ENCODE measurements at regions not wholly inside any gene's neighbourhood (a gene's known extent, or its start where the extent isn't known, plus 50 kb on each side); places are given as distances from the start of the nearest gene placed in this dataset.

DNA sequence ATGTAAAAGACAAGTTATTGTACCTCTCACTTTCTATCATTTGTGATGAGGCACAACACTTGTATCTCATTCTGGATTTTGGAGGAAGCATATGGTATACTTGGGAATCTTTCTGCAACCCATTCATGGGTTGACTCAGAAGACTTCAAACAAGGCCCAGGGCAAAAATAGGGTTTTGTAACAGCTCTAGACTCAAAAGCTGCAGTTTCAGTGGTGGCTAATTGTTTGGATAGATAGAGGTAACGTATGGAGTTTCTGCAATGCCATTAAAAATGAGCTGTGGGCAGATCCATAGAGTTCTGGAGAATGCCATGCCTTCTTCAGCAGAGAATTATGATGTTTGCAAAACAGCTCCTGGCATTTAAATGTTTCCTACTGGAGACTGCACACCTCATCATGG lies 279.6 kb upstream of the VLDLR start:
- DNase-seq = no peak
- in situ Hi-C loops (cut with MboI; ENCODE audit: low pct_unique_long_range_greater_than_20kb, low sequenced_read_pairs) = no loop called here

DNA sequence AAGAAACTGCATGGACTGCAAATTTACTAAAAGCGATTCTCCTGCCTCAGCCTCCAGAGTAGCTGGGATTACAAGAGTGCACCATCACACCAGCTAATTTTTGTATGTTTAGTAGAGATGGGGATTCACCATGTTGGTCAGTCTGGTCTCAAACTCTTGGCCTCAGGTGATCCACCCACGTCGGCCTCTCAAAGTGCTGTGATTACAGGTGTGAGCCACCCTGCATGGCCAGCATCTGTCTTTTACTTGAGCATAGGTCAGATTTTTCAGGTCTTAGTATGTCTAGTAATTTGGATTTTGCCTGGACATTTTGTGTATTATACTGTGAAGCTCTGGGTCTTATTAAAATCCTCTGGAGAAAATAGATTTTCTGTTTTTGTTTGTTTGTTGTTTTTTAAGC lies 277.8 kb upstream of the VLDLR start:
- no peak for DNase-seq
- in situ Hi-C loops (cut with MboI; ENCODE audit: low pct_unique_long_range_greater_than_20kb, low sequenced_read_pairs) = no loop called here

DNA sequence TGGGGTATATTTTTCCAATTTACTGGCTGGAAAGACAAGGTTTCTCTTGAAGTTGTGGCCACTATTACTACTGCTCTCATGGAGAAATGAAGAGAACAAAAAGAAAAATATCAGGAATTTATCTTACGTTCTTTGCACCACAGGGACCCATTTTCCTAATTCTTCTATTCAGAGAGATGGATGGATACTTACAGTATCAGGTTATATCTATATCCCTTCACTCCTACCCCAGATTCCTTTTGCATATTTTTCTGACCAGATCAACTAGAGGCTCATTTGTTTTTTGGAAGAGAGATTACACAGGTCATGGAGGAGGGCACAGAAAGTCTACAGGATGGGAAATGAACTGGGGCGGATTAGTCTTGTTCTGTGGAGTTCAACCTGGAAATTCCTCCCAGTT lies 277.2 kb upstream of the VLDLR start:
- in situ Hi-C loops (cut with MboI; ENCODE audit: low pct_unique_long_range_greater_than_20kb, low sequenced_read_pairs) = no loop called here
- DNase-seq = no peak

DNA sequence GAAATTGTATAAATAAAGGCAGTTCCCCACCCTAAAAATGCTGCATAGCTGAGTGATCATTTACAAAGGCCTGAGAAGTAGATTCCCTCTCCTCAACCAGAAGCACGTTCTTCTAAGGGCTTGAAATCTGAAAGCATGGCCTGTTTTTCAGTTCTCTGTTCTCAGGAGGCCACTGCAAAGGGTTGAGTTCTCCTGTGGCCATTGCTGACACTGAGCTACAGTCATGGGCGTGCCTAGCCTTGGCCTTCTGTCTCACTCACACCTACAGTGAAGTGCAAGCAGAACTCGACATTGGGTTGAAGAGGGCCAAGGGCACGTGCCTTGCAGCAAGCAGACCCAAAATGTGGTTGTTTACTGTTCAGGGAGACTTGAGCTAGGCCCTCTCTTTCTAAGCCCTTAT lies 276.6 kb upstream of the VLDLR start:
- in situ Hi-C loops (cut with MboI; ENCODE audit: low pct_unique_long_range_greater_than_20kb, low sequenced_read_pairs) = no loop called here

DNA sequence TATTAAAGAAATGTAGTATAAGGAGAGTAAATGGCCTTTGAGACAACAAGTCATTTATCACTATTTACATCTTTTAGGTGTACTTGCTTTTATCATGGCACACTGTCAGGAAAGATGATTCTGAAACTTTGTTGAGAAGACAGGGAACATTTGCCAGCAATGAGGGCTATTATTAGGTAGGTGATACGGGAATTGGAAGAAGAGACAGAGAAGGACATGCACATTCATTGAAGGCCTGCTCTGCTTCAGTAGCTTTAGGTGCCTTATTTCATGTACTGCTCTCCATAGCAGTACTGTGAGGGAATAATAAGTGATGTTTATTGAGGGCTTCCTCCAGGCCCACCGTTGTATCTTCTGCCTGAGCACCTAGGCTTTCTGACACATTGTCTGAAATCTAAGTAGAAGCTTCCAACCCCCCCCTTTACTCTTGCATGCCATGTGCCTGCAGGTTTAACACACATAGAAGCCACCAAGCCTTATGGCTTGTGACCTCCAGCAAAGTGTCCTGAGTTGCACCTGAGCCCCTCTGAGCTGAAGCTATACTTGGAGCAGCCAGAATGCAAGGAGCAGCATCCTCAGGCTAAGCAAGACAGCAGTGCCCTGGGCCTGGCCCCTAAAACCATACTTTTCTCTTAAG lies 275.2 kb upstream of the VLDLR start:
- DNase-seq = no peak
- in situ Hi-C loops (cut with MboI; ENCODE audit: low pct_unique_long_range_greater_than_20kb, low sequenced_read_pairs) = no loop called here

More for the DNA sequence above, 276.6 kb upstream of the VLDLR start:
- DNase-seq = no peak

DNA sequence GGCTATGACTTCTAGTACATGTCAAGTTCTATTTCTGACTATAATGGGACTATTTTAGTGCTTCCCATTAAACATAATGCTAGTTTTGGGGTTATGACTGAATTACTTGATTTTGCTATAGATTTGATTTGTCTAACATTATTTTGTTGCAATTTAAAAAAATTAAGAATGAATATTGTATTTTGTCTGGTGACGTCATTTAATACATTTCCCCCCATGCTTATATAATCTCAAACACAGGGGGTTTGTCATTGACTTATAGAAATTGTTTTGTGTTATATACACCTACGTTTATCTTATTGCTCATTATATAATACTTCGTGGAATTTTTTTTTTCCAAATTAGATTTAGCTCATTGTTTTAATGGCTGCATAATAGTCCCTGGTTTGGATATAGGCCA lies 270.3 kb upstream of the VLDLR start:
- no peak for DNase-seq
- in situ Hi-C loops (cut with MboI; ENCODE audit: low pct_unique_long_range_greater_than_20kb, low sequenced_read_pairs) = no loop called here

DNA sequence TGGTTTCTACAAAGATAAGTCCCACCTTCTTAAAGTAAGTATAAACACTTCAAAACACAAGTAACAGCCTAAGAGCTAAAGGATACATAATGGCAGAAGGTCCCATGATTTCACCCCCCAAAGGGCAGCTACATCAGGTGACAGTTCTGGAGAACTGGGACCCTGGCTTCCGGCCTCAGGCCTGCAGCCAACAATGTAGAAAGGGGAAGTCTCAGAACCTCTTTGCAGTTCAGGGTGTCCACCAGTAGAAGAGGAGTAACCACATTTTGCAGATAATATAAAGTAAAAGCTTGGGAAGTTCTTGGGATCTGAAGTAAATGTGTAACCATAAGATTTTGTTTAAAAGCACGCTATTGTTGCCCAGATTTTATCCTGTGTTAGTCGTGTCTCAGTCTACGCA lies 267.4 kb upstream of the VLDLR start:
- in situ Hi-C loops (cut with MboI; ENCODE audit: low pct_unique_long_range_greater_than_20kb, low sequenced_read_pairs) = no loop called here
- DNase-seq = peak; percentile 41

DNA sequence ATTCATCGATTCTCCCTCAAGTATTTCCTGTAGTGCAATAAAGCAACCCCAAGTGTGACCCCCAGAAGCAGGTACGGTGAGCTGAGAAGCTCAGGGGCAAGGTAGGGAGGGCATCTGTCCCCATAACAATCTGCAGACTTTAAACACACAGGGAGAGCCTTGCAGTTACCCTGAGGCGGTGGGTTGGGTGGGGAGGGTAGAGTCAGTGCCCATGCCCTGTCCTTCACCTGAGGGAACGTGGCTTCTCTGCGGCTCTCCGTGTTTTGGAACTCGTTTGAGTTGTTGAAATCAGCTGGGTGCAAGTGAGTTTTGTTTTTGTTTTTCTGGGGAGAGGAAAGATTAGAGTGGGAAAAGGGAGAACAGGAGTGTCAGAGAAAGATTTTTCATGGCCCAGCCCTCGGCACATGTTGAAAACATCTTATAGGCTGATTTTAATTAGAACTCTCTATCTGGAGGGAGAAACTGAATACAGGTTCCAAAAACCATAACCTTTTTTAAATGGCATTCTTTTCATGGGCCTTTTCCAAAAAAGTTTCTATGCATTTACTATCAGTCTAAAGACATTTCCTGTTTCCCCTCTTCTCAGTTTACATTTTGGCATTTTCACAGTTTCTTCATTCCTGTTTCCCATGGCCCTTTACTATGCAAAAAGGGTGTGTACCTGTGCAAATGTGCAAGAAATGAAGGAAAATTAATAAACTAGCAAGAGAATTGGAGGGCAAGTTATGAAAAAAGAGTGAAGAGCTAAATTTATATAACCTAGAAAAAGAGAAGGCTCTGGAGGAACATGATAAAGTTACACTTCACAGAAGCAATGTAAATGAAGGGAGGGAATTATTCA lies 266.5 kb upstream of the VLDLR start:
- no peak for DNase-seq
- in situ Hi-C loops (cut with MboI; ENCODE audit: low pct_unique_long_range_greater_than_20kb, low sequenced_read_pairs) = no loop called here

DNA sequence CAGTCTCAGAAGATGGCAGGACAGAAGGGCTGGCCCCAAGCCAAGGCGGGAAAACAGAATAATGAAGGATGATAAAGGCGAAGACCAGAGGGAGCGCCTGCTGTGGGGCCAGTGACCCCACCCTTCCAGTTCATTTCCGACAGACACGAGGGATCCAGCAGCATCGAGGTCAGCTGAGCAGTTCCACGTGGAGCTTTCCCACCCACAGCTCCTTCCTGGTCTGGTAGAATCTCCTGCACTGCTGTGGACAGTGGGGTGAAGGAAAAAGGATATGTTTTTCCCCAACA lies 265.9 kb upstream of the VLDLR start:
- in situ Hi-C loops (cut with MboI; ENCODE audit: low pct_unique_long_range_greater_than_20kb, low sequenced_read_pairs) = no loop called here

DNA sequence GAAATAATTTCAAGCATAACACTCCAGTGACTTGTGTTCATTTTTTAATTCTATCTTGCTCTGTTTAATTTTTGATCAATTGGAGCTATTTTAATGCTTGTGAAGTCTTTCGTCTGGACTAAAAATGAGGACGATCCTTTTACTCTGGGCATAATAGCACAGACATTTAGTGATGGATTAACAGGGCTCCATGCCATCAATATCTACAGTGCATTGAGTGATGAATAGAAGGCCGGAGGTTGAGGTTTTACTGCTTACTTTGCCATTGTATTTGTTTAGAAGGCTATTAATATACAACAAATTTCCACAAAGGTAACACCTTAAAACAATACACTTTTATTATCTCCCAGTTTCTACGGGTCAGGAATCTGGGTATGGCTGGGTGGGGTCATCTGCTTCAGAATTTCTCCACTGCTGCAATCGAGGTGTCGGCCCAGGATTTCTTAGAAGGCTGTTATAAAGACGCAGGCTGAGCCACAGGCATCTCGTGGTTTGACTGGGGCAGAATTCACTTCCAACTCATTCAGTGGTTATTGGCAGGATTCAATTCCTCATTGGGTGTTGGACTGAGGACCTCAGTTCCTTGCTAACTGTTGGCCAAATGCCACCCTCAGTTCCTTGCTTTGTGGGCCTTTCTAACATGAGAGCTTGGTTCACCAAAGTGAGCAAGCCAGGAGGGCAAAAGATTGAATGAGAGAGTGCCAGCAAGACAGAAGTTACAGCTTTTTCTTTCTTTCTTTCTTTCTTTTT lies 265.4 kb upstream of the VLDLR start:
- DNase-seq = no peak
- in situ Hi-C loops (cut with MboI; ENCODE audit: low pct_unique_long_range_greater_than_20kb, low sequenced_read_pairs) = no loop called here

More for the DNA sequence above, 265.9 kb upstream of the VLDLR start:
- no peak for DNase-seq

DNA sequence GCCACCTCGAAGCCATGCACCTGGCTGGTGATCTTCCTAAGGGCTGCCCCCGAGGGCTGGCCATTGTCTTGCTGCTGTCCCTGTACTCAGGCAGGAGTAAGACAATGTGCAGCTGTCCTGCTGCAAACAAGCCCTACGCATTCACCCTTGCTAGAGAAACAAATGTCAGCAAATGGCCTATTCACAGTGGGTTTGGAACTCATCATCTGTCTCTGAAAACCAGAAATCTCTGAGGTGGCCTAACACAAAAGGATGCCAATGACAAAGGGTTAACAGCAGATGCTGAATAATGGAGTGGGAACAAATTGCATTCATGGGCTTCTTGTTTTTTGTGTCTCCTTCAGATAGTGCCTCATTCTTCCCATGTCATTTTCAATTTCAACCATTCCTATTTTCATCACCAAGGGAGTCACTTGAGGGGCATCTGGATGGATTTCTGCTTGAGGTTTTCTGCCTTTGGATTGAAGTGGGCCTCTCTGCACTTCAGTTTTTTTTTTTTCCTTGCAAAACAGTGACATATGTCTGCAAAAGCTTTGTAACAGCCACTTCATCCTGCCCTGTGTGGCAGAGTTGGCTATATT lies 261.6 kb upstream of the VLDLR start:
- in situ Hi-C loops (cut with MboI; ENCODE audit: low pct_unique_long_range_greater_than_20kb, low sequenced_read_pairs) = no loop called here

DNA sequence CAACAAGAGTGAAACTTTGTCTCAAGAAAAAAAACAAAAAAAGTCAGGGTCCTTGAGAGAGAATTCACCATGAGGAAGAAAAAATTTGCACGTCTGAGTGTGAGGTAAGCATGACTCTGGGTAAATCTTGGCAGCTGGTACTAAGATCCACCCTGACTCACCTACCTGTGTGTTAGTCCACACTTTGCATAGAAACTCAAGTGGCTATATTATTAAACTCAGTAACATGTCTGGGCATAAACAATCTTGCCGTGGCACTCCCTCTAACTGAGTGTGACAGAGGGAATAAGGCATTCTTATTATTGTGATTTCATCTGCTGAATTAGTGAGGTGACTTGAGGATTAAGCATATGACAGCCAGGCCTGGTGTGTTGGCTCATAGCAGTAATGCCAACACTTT lies 259.4 kb upstream of the VLDLR start:
- DNase-seq = no peak
- in situ Hi-C loops (cut with MboI; ENCODE audit: low pct_unique_long_range_greater_than_20kb, low sequenced_read_pairs) = no loop called here

More for the DNA sequence above, 261.6 kb upstream of the VLDLR start:
- DNase-seq = no peak

DNA sequence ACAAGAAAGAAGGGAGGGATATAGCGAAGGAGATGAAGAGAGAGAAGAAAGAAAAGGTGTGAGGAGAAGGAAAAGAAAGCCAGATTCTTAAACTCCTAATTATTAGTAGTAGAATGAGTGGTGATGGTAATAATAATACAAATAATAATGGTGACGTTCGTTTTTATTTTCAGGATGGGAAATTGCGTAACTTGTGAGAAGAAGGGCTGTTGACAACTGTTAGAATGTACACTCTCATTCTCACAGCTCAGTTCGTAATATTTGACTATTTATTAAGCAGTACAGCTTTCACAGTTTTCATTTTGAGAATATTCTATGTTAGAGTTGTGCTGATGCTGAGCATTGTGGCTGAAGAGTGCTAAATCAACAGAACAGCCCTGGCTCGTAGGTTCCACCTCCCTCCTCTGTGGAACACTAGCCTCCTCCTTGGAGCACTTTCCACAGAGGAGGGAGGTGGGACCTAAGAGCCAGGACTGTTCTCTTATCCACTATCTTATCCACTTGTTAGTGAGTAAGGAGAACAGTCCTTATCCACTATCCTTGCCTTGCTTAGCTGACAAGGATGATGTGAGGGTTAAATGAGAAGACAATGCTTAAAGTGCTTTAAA lies 258.3 kb upstream of the VLDLR start:
- no peak for DNase-seq
- in situ Hi-C loops (cut with MboI; ENCODE audit: low pct_unique_long_range_greater_than_20kb, low sequenced_read_pairs) = no loop called here

DNA sequence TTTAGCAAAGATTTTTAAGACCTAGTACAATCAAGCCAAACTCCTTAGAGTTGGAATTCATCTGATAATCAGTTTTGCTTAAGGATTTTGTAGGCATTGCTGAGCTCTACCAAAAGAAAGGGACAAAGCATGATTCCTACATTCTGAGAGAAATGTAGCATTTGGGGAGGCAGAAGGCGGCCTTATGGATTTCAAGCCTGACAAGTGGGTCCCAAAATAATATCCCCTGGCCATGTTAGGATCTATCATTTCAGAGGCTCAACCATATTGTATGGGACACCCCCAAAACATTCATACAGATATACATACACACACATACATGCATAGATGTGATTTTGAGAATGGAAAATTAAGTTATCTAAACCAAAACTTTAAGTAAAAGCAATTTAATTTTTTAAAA lies 257.8 kb upstream of the VLDLR start:
- in situ Hi-C loops (cut with MboI; ENCODE audit: low pct_unique_long_range_greater_than_20kb, low sequenced_read_pairs) = no loop called here
- no peak for DNase-seq

DNA sequence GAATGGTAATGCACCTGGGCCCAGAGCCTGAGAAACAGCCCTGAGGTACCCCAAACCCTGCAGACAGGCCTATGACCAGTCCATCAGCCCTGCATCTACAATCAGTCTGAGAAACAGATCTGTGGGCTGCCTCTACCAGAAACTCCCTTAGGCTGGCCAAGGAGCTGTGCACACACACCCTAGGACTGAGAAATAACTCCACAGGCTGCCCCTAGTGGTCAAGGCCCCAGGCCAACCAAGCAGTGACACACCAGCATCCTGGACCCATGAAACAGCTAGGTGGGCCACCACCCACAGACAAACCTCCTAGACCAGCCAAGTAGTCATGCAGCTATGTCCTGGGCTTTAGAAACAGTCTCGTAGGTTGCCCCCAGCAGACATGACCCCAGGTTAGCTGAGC lies 253.6 kb upstream of the VLDLR start:
- in situ Hi-C loops (cut with MboI; ENCODE audit: low pct_unique_long_range_greater_than_20kb, low sequenced_read_pairs) = no loop called here
- no peak for DNase-seq

DNA sequence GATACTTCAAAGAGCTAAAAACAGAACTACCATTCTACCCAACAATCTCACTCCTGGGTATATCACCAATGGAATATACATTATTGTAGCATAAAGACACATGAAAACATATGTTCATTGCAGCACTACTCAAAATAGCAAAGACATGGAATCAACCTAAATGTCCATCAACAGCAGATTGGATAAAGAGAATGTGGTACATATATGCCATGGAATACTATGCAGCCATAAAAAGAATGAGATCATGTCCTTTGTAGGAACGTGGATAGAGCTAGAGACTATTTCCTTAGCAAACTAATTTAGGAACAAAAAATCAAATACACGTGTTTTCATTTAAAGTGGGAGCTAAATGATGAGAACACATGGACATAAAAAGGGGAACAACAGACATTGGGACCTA lies 247.9 kb upstream of the VLDLR start:
- in situ Hi-C loops (cut with MboI; ENCODE audit: low pct_unique_long_range_greater_than_20kb, low sequenced_read_pairs) = no loop called here
- no peak for DNase-seq

DNA sequence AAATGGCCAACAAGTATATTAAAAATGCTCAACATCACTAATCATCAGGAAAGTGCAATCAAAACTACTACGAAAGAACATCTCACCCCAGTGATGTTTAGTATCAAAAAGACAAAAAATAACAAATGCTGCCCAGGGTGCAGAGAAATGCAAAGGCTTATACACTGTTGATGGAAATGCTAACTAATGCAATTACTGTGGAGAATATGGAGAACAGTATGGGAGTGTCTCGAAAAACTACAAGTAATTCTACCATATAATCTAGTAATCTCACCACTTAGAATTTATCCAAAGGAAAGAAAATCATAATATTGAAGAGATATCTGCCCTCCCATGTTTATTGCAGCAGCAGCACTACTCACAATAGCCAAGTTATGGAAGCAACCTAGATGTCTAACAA lies 246.5 kb upstream of the VLDLR start:
- no peak for DNase-seq
- in situ Hi-C loops (cut with MboI; ENCODE audit: low pct_unique_long_range_greater_than_20kb, low sequenced_read_pairs) = no loop called here

DNA sequence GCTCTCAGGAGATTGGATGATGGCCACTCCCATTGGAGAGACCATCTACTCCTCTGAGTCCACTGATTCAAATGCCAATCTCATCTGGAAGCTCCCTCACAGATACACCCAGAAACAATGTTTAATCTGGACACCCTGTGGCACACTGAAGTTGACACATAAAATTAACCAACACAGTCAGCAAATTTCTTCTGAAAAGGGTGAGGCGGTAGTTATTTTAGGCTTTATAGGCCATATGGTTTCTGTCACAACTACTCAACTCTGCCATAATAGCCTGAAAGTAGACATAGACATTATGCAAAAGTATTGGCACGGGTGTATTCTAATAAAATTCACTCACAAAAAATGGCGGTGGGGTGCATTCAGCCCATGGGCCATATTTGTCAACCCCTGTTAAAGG lies 244.5 kb upstream of the VLDLR start:
- DNase-seq = no peak
- in situ Hi-C loops (cut with MboI; ENCODE audit: low pct_unique_long_range_greater_than_20kb, low sequenced_read_pairs) = no loop called here

DNA sequence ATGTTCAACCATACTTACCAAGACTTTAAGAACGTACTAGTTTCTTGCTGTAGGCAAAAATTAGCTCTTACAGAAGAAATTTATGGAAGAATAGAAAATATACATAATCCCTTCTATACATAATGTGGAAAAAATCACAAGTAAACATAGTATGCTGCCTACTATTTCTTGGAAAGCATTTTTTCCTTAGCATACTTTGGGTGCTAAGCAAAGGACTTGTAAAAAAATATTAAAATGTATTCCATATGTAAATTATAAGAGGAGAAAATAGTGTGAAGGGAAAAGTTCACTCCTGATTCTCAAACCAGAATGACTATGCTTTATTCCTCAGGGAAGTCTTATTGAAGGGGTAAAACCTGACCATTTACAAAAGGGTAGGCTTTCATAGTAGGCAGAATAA lies 243.8 kb upstream of the VLDLR start:
- in situ Hi-C loops (cut with MboI; ENCODE audit: low pct_unique_long_range_greater_than_20kb, low sequenced_read_pairs) = no loop called here
- DNase-seq = no peak

DNA sequence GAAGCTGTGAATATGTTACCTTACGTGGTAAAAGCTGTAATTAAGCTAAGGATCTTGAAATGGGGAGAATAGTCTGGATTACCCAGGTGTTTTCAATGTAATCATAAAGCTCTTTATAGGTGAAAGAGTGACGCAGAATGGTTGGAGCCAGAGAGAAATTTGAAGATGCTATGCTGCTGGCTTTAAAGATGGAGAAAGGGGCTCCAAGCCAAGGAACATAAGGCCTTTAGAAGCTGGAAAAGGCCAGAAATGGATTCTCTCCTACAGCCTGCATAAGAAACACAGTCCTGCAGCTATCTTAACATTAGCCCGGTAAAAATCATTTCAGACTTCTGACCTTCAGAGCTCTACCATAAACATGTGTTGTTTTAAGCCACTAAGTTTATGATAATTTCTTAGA lies 243.3 kb upstream of the VLDLR start:
- no peak for DNase-seq
- in situ Hi-C loops (cut with MboI; ENCODE audit: low pct_unique_long_range_greater_than_20kb, low sequenced_read_pairs) = no loop called here
